HepG2 (cell line): ENCODE measurements at regions not wholly inside any gene's neighbourhood (a gene's known extent, or its start where the extent isn't known, plus 50 kb on each side); places are given as distances from the start of the nearest gene placed in this dataset.

ENCODE experiments used
- ARID5B ChIP-seq: IDR thresholded peaks from 2 replicates; pipeline ENCODE4 v1.4.0; 2020; ENCODE audit warnings: mild to moderate bottlenecking, missing genetic modification reagents
- EHMT2 ChIP-seq: fragments of 200-600 bp; sonication (generic); IDR thresholded peaks from 2 replicates; pipeline ENCODE4 v1.7.0; 2017; ENCODE audit warnings: antibody characterized with exemption, low read depth, low read length, borderline replicate concordance
- FOXO1 ChIP-seq: sonication (generic); formaldehyde crosslinking; IDR thresholded peaks from 2 replicates; pipeline ENCODE4 v1.4.0; 2020; ENCODE audit warnings: missing genetic modification reagents
- HNF1A ChIP-seq, 2 experiments: sonication (generic) in 1 of 2; formaldehyde crosslinking in 1 of 2; IDR thresholded peaks; 2 replicates each; pipeline versions ENCODE4 v1.4.0 to v1.6.1; 2016 to 2020; ENCODE audit warnings: borderline replicate concordance in 1 of 2, low read depth in 1 of 2, mild to moderate bottlenecking in 1 of 2, missing genetic modification reagents in 1 of 2
- MED13 ChIP-seq: sonication (generic); formaldehyde crosslinking; IDR thresholded peaks from 2 replicates; pipeline ENCODE4 v1.5.0; 2020; ENCODE audit warnings: missing genetic modification reagents
- NFKBIZ ChIP-seq: IDR thresholded peaks from 2 replicates; pipeline ENCODE4 v1.6.1; 2018; ENCODE audit warnings: missing genetic modification reagents, missing compliant biosample characterization
- NR2F1 ChIP-seq, 2 experiments: fragments of 450-650 bp in 1 of 2; formaldehyde crosslinking in 1 of 2; IDR thresholded peaks; 2 replicates each; pipeline versions ENCODE4 v1.5.0 to v1.6.1; 2016 to 2020; ENCODE audit warnings: mild to moderate bottlenecking in 1 of 2, missing compliant biosample characterization in 1 of 2, missing genetic modification reagents in 1 of 2, moderate library complexity in 1 of 2
- PHF21A ChIP-seq: sonication (generic); formaldehyde crosslinking; IDR thresholded peaks from 2 replicates; pipeline ENCODE4 v1.5.0; 2020; ENCODE audit warnings: mild to moderate bottlenecking, missing genetic modification reagents
- SALL2 ChIP-seq: sonication (generic); formaldehyde crosslinking; IDR thresholded peaks from 2 replicates; pipeline ENCODE4 v1.8.1; 2023; ENCODE audit warnings: mild to moderate bottlenecking, missing genetic modification reagents, inconsistent platforms
- SMYD3 ChIP-seq: sonication (generic); formaldehyde crosslinking; IDR thresholded peaks from 2 replicates; pipeline ENCODE4 v1.8.1; 2023; ENCODE audit warnings: mild to moderate bottlenecking, missing genetic modification reagents
- SNAPC5 ChIP-seq: sonication (generic); formaldehyde crosslinking; IDR thresholded peaks from 2 replicates; pipeline ENCODE4 v1.8.1; 2023; ENCODE audit warnings: mild to moderate bottlenecking, missing genetic modification reagents, borderline replicate concordance
- SOX13 ChIP-seq, 3 experiments: fragments of 450-650 bp in 1 of 3; sonication (generic) in 1 of 3; formaldehyde crosslinking in 1 of 3; IDR thresholded peaks in 2 of 3; conservative IDR thresholded peaks in 1 of 3; 2 replicates each; pipeline versions ENCODE4 v1.5.0 to v1.6.1; 2016 to 2020; ENCODE audit warnings: antibody characterized with exemption in 1 of 3, mild to moderate bottlenecking in 1 of 3, missing compliant biosample characterization in 1 of 3, missing genetic modification reagents in 1 of 3, moderate library complexity in 1 of 3
- SOX5 ChIP-seq: IDR thresholded peaks from 2 replicates; pipeline ENCODE4 v1.6.1; 2016; ENCODE audit warnings: borderline replicate concordance
- SOX6 ChIP-seq, 2 experiments: fragments of 450-650 bp in 1 of 2; sonication (generic) in 1 of 2; formaldehyde crosslinking in 1 of 2; IDR thresholded peaks; 2 replicates each; pipeline versions ENCODE4 v1.4.0 to v1.6.1; 2017 to 2020; ENCODE audit warnings: antibody characterized with exemption in 1 of 2, mild to moderate bottlenecking in 1 of 2, missing genetic modification reagents in 1 of 2
- U2AF2 ChIP-seq: fragments of 200-400 bp; formaldehyde crosslinking; IDR thresholded peaks from 2 replicates; pipeline ENCODE4 v1.6.1; 2017; ENCODE audit warnings: low read depth, mild to moderate bottlenecking, low read length
- ZBTB7A ChIP-seq: sonication (generic); formaldehyde crosslinking; IDR thresholded peaks from 2 replicates; pipeline ENCODE4 v1.8.0; 2022; ENCODE audit warnings: mild to moderate bottlenecking, missing genetic modification reagents
- ZBTB7B ChIP-seq: sonication (generic); formaldehyde crosslinking; IDR thresholded peaks from 2 replicates; pipeline ENCODE4 v1.4.0; 2020; ENCODE audit warnings: missing genetic modification reagents
- ZFP36 ChIP-seq: fragments of 150-350 bp; IDR thresholded peaks from 2 replicates; pipeline ENCODE4 v1.6.1; 2018; ENCODE audit warnings: borderline replicate concordance, low read length, low read depth; ENCODE audit not compliant: partially characterized antibody
- ZNF792 ChIP-seq: IDR thresholded peaks from 2 replicates; pipeline ENCODE4 v1.6.1; 2016

GRCh38 chr12:93020631-93021597 is 91.8 kb upstream of the EEA1 start (continued):
- TF ChIP-seq ARID5B (CRISPR knock-in tag) (peak; percentile 70), ZBTB7A (CRISPR knock-in tag) (0 out of 2 replicates have a peak, but pooled peaks have one; percentile 50), SOX13 (IDR thresholded peaks at IDR 0.05) (no peak), SOX13 (CRISPR knock-in tag; conservative IDR thresholded peaks at IDR 0.05 in 1 of 2, IDR thresholded peaks at IDR 0.05 in 1 of 2) (peak in 1 of 2 experiments; percentile 55; a peak in 2 of 4 replicates), SOX6 (IDR thresholded peaks at IDR 0.05) (no peak), SOX6 (CRISPR knock-in tag; IDR thresholded peaks at IDR 0.05) (peak; percentile 63), SALL2 (CRISPR knock-in tag) (peak; percentile 63; the same call in 1 of the 2 replicates), PHF21A (CRISPR knock-in tag) (0 out of 2 replicates have a peak, but pooled peaks have one; percentile 25), FOXO1 (CRISPR knock-in tag) (peak; percentile 34; the same call in 1 of the 2 replicates), NFKBIZ (peak; percentile 20; the same call in 1 of the 2 replicates), ZNF792 (CRISPR knock-in tag) (0 out of 2 replicates have a peak, but pooled peaks have one; percentile 23), SOX5 (peak; percentile 1; the same call in 1 of the 2 replicates), ZBTB7B (peak; percentile 94), SMYD3 (CRISPR knock-in tag) (peak; percentile 5; the same call in 1 of the 2 replicates), NR2F1 (CRISPR knock-in tag; IDR thresholded peaks at IDR 0.05) (peak in 1 of 2 experiments; percentile 7; a peak in 1 of 4 replicates), EHMT2 (peak; percentile 37; the same call in 1 of the 2 replicates), ZFP36 (no peak), U2AF2 (no peak), MED13 (CRISPR knock-in tag) (0 out of 2 replicates have a peak, but pooled peaks have one; percentile 81), SNAPC5 (no peak), HNF1A (IDR thresholded peaks at IDR 0.05; ENCODE audit: low read depth) (no peak), HNF1A (CRISPR knock-in tag; IDR thresholded peaks at IDR 0.05; ENCODE audit: borderline replicate concordance) (0 out of 2 replicates have a peak, but pooled peaks have one; percentile 22)
